ENCODE measurements at regions not wholly inside any gene's neighbourhood (a gene's known extent, or its start where the extent isn't known, plus 50 kb on each side); places are given as distances from the start of the nearest gene placed in this dataset.

DNA sequence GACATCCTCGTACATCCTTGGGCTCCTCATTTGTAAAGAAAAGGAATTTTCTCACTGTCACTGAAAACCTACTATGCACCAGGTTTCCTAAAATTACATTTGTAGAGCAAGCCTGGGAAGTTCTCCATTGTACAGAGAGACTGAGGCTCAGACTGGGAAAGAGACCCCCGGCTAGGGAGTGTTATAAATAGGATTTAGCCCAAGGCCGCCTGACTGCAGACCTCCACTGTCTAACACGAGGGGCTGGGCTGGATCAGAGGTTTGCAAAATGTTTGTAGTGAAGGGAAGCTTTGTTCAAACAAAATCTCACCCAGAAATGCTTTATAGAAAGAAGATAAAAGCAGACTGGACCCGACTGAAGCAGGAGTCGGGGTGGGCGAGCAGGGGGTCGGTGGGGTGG is 131.3 kb downstream of the ACTL8 start:
- Histone ChIP-seq H3K9me3 (replicated peaks in 1 of 2; ENCODE audit: control insufficient read depth in 1 of 2, insufficient read depth in 1 of 2, low read length in 2 of 2) (no peaks in the 10 kb centered on the region), H2AFZ (ENCODE audit: insufficient read depth, low read depth, low read length, poor library complexity, severe bottlenecking) (no peak overlapping the region), H3K36me3 (replicated peaks in 1 of 2; ENCODE audit: control insufficient read depth in 1 of 2, insufficient read depth in 2 of 2, low read length in 2 of 2) (no peaks in the 10 kb centered on the region), H3K27ac (ENCODE audit: low read depth in 1 of 2, low read length in 2 of 2) (no peak overlapping the region), H3K9ac (ENCODE audit: insufficient read depth, low read length, poor library complexity, severe bottlenecking) (no peak overlapping the region), H3K27me3 (ENCODE audit: control insufficient read depth in 2 of 2, insufficient read depth in 2 of 2, low read length in 2 of 2) (no peaks in the 10 kb centered on the region), H3K4me1 (ENCODE audit: control insufficient read depth in 1 of 2, insufficient read depth in 2 of 2, low read length in 2 of 2) (no peaks in the 10 kb centered on the region), H3K4me3 (replicated peaks in 1 of 3; ENCODE audit: low read depth in 2 of 3, low read length in 3 of 3) (no peak overlapping the region), H3K4me2 (replicated peaks; ENCODE audit: extremely low read depth, low read length, poor library complexity, severe bottlenecking) (no peak overlapping the region), H3K79me2 (ENCODE audit: insufficient read depth, low read length) (no peaks in the 10 kb centered on the region), H4K20me1 (ENCODE audit: insufficient read depth, low read length) (no peaks in the 10 kb centered on the region)
- H3K4me1 Mint-ChIP-seq, result no peaks in the 10 kb centered on the region
- DNase-seq, result no peak
- no peak overlapping the region for H3K4me3 Mint-ChIP-seq
- TF ChIP-seq, protein P1, sequence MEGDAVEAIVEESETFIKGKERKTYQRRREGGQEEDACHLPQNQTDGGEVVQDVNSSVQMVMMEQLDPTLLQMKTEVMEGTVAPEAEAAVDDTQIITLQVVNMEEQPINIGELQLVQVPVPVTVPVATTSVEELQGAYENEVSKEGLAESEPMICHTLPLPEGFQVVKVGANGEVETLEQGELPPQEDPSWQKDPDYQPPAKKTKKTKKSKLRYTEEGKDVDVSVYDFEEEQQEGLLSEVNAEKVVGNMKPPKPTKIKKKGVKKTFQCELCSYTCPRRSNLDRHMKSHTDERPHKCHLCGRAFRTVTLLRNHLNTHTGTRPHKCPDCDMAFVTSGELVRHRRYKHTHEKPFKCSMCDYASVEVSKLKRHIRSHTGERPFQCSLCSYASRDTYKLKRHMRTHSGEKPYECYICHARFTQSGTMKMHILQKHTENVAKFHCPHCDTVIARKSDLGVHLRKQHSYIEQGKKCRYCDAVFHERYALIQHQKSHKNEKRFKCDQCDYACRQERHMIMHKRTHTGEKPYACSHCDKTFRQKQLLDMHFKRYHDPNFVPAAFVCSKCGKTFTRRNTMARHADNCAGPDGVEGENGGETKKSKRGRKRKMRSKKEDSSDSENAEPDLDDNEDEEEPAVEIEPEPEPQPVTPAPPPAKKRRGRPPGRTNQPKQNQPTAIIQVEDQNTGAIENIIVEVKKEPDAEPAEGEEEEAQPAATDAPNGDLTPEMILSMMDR (IDR thresholded peaks at IDR 0.05), result no peak
- no peak overlapping the region for H3K27ac Mint-ChIP-seq
- WGBS (ENCODE audit: insufficient coverage), result 85% methylated on average over 4 of the region's 8 CpGs
- no peaks in the 10 kb centered on the region for H3K36me3 Mint-ChIP-seq
- intact Hi-C loops (cut with micrococcal nuclease), result no loop called here
- H3K27me3 Mint-ChIP-seq (ENCODE audit: low read depth in 3 of 3), result peaks cover 4 to 21% (median 6%) of the 10 kb centered on the region in 3 donors
- peaks cover 0 to 2% (median 0%) of the 10 kb centered on the region in 7 donors for H3K9me3 Mint-ChIP-seq

DNA sequence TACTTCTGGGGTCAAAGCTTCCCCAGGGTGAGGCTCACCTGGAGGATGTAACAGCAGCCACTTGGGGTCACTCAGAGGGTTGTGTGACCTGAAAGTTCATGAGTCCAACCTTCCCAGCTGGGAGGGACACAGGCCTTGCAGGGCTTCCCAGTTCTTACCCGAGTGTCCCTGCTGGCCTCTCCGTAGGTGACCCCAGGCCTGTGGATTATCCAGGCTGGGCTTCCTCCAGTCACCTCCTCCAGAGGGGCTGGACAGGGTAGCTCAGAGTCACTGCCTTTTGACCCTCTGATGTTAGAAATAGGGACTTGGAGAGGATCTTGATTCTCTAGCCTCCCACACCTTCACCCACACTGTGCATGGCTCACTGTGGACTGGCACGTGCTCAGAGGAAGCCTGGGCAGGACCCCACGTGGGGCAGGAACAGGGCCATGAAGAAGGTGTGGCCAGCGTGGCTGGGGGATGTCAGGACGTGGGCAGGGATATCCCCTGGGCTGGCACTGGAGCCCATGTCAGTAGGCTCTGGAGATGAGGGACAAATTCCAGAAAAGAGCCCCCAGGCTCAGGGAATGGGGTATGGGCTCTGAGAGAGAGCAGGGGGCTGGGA is 131.8 kb downstream of the ACTL8 start:
- no peaks in the 10 kb centered on the region for H3K9me3 ChIP-seq (replicated peaks in 1 of 2; ENCODE audit: control insufficient read depth in 1 of 2, insufficient read depth in 1 of 2, low read length in 2 of 2)
- H2AFZ ChIP-seq (ENCODE audit: insufficient read depth, low read depth, low read length, poor library complexity, severe bottlenecking), result no peak overlapping the region
- intact Hi-C loops (cut with micrococcal nuclease), result no loop called here
- H3K4me1 ChIP-seq (ENCODE audit: control insufficient read depth in 1 of 2, insufficient read depth in 2 of 2, low read length in 2 of 2), result no peaks in the 10 kb centered on the region
- Mint-ChIP-seq H3K4me3 (no peak overlapping the region), H3K9me3 (peaks cover 0 to 2% (median 0%) of the 10 kb centered on the region in 7 donors), H3K36me3 (no peaks in the 10 kb centered on the region), H3K27me3 (ENCODE audit: low read depth in 3 of 3) (peaks cover 4 to 19% (median 5%) of the 10 kb centered on the region in 3 donors), H3K27ac (no peak overlapping the region), H3K4me1 (no peaks in the 10 kb centered on the region)
- no peak overlapping the region for H3K27ac ChIP-seq (ENCODE audit: low read depth in 1 of 2, low read length in 2 of 2)
- no peak overlapping the region for H3K9ac ChIP-seq (ENCODE audit: insufficient read depth, low read length, poor library complexity, severe bottlenecking)
- TF ChIP-seq, protein P1 (IDR thresholded peaks at IDR 0.05), result no peak
- no peak overlapping the region for H3K4me3 ChIP-seq (replicated peaks in 1 of 3; ENCODE audit: low read depth in 2 of 3, low read length in 3 of 3)
- H3K27me3 ChIP-seq (ENCODE audit: control insufficient read depth in 2 of 2, insufficient read depth in 2 of 2, low read length in 2 of 2), result no peaks in the 10 kb centered on the region
- no peaks in the 10 kb centered on the region for H4K20me1 ChIP-seq (ENCODE audit: insufficient read depth, low read length)
- H3K4me2 ChIP-seq (replicated peaks; ENCODE audit: extremely low read depth, low read length, poor library complexity, severe bottlenecking), result no peak overlapping the region
- H3K36me3 ChIP-seq (replicated peaks in 1 of 2; ENCODE audit: control insufficient read depth in 1 of 2, insufficient read depth in 2 of 2, low read length in 2 of 2), result no peaks in the 10 kb centered on the region
- no peak for DNase-seq
- 59% methylated on average over 6 of the region's 6 CpGs for WGBS (ENCODE audit: insufficient coverage)
- H3K79me2 ChIP-seq (ENCODE audit: insufficient read depth, low read length), result no peaks in the 10 kb centered on the region

All from CD14-positive monocyte (primary cell).